Gastrocnemius medialis (tissue), 4 donors: ENCODE measurements at regions not wholly inside any gene's neighbourhood (a gene's known extent, or its start where the extent isn't known, plus 50 kb on each side); places are given as distances from the start of the nearest gene placed in this dataset.

Experiments
- ATAC-seq, 2 donors: fragments of 150-250 bp; one replicate each; pipeline ENCODE4 v1.9.1; 2016
- DNase-seq, 2 donors: peaks; one replicate each; pipeline ENCODE4 v3.0.0-alpha.2; 2019
- H3K27ac ChIP-seq, 4 donors: fragments of 200-600 bp; sonication (generic); 1 replicate in 1 of 4; 2 replicates in 3 of 4; pipeline ENCODE4 v1.5.1; 2016 to 2018; ENCODE audit warnings: mild to moderate bottlenecking in 2 of 4, moderate library complexity in 1 of 4
- H3K27me3 ChIP-seq, 3 donors: fragments of 200-600 bp; sonication (generic) in 2 of 3; 1 replicate in 1 of 3; 2 replicates in 2 of 3; pipeline versions ENCODE4 v1.5.1 to v1.6.0; 2016 to 2019; ENCODE audit warnings: mild to moderate bottlenecking in 1 of 3, moderate library complexity in 1 of 3
- H3K36me3 ChIP-seq, 2 donors: fragments of 200-600 bp; sonication (generic) in 1 of 2; one replicate each; pipeline ENCODE4 v1.5.1; 2017 to 2018
- H3K4me1 ChIP-seq, 2 donors: fragments of 200-600 bp; sonication (generic) in 1 of 2; one replicate each; pipeline ENCODE4 v1.5.1; 2016 to 2017; ENCODE audit warnings: mild to moderate bottlenecking in 2 of 2
- H3K4me3 ChIP-seq, 4 donors: fragments of 200-600 bp; sonication (generic) in 3 of 4; 1 replicate in 1 of 4; 2 replicates in 3 of 4; pipeline ENCODE4 v1.5.1; 2016 to 2019; ENCODE audit warnings: mild to moderate bottlenecking in 2 of 4
- H3K9me3 ChIP-seq, 3 donors: fragments of 200-600 bp; sonication (generic) in 2 of 3; 1 replicate in 1 of 3; 2 replicates in 2 of 3; pipeline ENCODE4 v1.5.1; 2016 to 2019
- CTCF ChIP-seq, 5 experiments: fragments of 450-650 bp in 3 of 5; fragments of 200-600 bp in 2 of 5; sonication (generic) in 2 of 5; IDR thresholded peaks in 4 of 5; conservative IDR thresholded peaks in 1 of 5; 1 replicate in 4 of 5; 2 replicates in 1 of 5; pipeline ENCODE4 v1.5.1; 2016 to 2019; ENCODE audit warnings: antibody characterized with exemption in 5 of 5, mild to moderate bottlenecking in 3 of 5, moderate library complexity in 3 of 5
- POLR2A ChIP-seq, 2 donors: fragments of 450-650 bp; IDR thresholded peaks; one replicate each; pipeline ENCODE4 v1.6.1; 2017; ENCODE audit warnings: antibody characterized with exemption in 2 of 2, mild to moderate bottlenecking in 2 of 2, moderate library complexity in 2 of 2
- in situ Hi-C, 4 donors: fragments of 200-750 bp; cut with MboI; loops; one replicate each; pipeline versions ENCODE4 v1.15.0 to v1.8.0; 2017; ENCODE audit warnings: low sequenced_read_pairs in 4 of 4
- intact Hi-C: fragments of 100-400 bp; cut with DNase I; formaldehyde crosslinking; loops from one replicate; pipeline ENCODE4 v1.15.1; 2023; ENCODE audit warnings: low total_unique reads

DNA sequence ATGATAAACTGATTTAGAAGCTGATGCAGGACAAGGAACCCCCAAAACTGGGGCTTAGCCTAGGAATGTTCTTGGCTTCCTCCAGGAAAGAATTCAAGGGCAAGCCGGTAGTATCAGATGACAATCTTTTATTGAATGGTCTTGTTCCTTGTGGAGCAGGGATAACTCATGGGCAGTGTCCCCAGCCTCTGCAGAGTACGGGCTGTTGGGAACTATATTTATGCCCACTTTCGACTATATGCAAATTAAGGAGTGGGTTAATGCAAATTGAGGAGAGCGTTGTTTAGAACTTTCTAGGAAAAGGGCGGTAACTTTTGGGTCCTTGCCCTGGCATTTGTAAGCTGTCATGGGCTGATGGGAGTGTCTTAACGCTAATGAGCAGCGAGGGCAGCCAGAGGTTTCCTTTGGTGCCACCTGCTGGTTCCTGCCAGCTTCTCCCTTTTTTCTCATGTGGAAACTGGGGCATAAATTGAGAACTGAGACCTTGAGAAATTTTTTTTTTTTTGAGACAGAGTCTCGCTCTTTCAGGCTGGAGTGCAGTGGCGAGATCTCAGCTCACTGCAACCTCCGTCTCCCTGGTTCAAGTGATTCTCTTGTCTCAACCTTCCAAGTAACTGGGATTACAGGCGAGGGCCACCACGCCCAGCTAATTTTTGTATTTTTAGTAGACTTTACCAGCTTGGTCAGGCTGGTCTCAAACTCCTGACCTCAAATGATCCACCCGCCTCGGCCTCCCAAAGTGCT is 79.4 kb upstream of the ABCC4 start:
- no peaks in the 10 kb centered on the region for H3K36me3 ChIP-seq
- H3K27ac ChIP-seq = peak overlapping the region; percentile 63 to 84 (median 76)
- TF ChIP-seq CTCF (IDR thresholded peaks at IDR 0.05 in 4 of 5, conservative IDR thresholded peaks at IDR 0.05 in 1 of 5) = peak; percentile 78 to 91 (median 83)
- TF ChIP-seq POLR2A (IDR thresholded peaks at IDR 0.05) = no peak
- H3K4me3 ChIP-seq = peak overlapping the region in 2 of 4 donors; percentile 26 to 32
- peaks cover 17 to 22% of the 10 kb centered on the region in 2 donors for H3K4me1 ChIP-seq
- DNase-seq = peak; percentile 74 to 79
- ATAC-seq = peak; percentile 72 to 83
- H3K9me3 ChIP-seq = no peaks in the 10 kb centered on the region
- in situ Hi-C loops (loop anchor here in 3 of 4 donors (5.0 to 10.0 kb wide), 3 partner anchors 83 to 88 kb away; no protein-coding TSS in a partner anchor), intact Hi-C loops (loop anchor here (1.0 to 5.0 kb wide), 3 partner anchors 38 to 189 kb away; no protein-coding TSS in a partner anchor)
- H3K27me3 ChIP-seq = no peaks in the 10 kb centered on the region

DNA sequence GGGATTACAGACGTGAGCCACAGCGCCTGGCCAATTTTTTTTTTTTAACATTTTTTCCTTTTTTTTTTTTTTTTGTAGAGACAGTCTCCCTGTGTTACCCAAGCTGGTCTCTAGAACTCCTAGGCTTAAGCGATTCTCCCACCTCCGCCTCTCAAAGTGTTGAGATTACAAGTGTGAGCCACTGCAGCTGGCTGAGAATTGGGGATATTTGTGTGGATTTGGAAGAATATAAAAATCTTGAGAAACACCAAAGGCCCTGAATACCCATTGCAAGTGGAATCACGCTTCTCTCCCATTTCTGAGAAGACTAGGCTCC is 79.9 kb upstream of the ABCC4 start:
- Histone ChIP-seq H3K27me3 (no peaks in the 10 kb centered on the region), H3K4me3 (no peak overlapping the region), H3K36me3 (no peaks in the 10 kb centered on the region), H3K27ac (peak overlapping the region in 2 of 4 donors; percentile 83 to 84), H3K4me1 (peaks cover 17 to 22% of the 10 kb centered on the region in 2 donors), H3K9me3 (no peaks in the 10 kb centered on the region)
- TF ChIP-seq POLR2A (IDR thresholded peaks at IDR 0.05) (no peak), CTCF (IDR thresholded peaks at IDR 0.05 in 4 of 5, conservative IDR thresholded peaks at IDR 0.05 in 1 of 5) (no peak)
- in situ Hi-C loops (loop anchor here in 3 of 4 donors (5.0 to 10.0 kb wide), 3 partner anchors 84 to 89 kb away; no protein-coding TSS in a partner anchor), intact Hi-C loops (loop anchor here (5.0 kb wide), 1 partner anchor 39 kb away; no protein-coding TSS in a partner anchor)
- DNase-seq (no peak), ATAC-seq (no peak)

DNA sequence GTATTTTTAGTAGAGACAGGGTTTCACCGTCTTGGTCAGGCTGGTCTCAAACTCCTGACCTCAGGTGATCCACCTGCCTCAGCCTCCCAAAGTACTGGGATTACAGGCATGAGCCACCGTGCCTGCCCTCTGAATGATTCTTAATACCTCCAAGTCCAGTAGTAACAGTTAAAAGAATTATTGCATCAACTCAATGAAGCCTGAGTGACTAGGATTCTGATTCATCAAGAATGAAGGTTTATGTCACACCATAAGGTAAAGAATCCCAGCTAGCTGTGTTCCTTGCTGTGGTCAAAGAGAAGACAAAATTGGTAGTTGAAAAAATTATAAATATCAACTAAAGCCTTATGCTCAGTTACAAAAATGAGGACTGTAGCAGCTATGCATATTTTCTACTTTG is 81.2 kb upstream of the ABCC4 start:
- Histone ChIP-seq H3K36me3 (no peaks in the 10 kb centered on the region), H3K27ac (no peak overlapping the region), H3K4me1 (peaks cover 17 to 22% of the 10 kb centered on the region in 2 donors), H3K27me3 (no peaks in the 10 kb centered on the region), H3K4me3 (no peak overlapping the region), H3K9me3 (no peaks in the 10 kb centered on the region)
- TF ChIP-seq CTCF (IDR thresholded peaks at IDR 0.05 in 4 of 5, conservative IDR thresholded peaks at IDR 0.05 in 1 of 5) = no peak
- TF ChIP-seq POLR2A (IDR thresholded peaks at IDR 0.05) = no peak
- in situ Hi-C loops = loop anchor here in 3 of 4 donors (5.0 to 10.0 kb wide), 3 partner anchors 85 to 90 kb away; no protein-coding TSS in a partner anchor
- no peak for ATAC-seq
- intact Hi-C loops = loop anchor here (5.0 kb wide), 1 partner anchor 40 kb away; no protein-coding TSS in a partner anchor
- DNase-seq = no peak

- Histone ChIP-seq H3K9me3 (no peaks in the 10 kb centered on the region), H3K4me1 (peaks cover 17 to 22% of the 10 kb centered on the region in 2 donors), H3K4me3 (no peak overlapping the region), H3K27me3 (no peaks in the 10 kb centered on the region), H3K27ac (no peak overlapping the region), H3K36me3 (no peaks in the 10 kb centered on the region)
- intact Hi-C loops (loop anchor here (5.0 kb wide), 1 partner anchor 41 kb away; no protein-coding TSS in a partner anchor), in situ Hi-C loops (loop anchor here in 3 of 4 donors (5.0 to 10.0 kb wide), 3 partner anchors 86 to 91 kb away; no protein-coding TSS in a partner anchor)
- TF ChIP-seq CTCF (IDR thresholded peaks at IDR 0.05 in 4 of 5, conservative IDR thresholded peaks at IDR 0.05 in 1 of 5) (no peak), POLR2A (IDR thresholded peaks at IDR 0.05) (no peak)
- ATAC-seq = no peak
- DNase-seq = no peak
These were observed 81.7 kb upstream of the ABCC4 start for GRCh38 chr13:95382916-95383315.
